ENCODE measurements at regions not wholly inside any gene's neighbourhood (a gene's known extent, or its start where the extent isn't known, plus 50 kb on each side); places are given as distances from the start of the nearest gene placed in this dataset.
"Not testable (repeated sequence)": the region's sequence is repeated elsewhere in the genome, so short reads cannot be mapped to it uniquely, and the experiment has no call there.

DNA sequence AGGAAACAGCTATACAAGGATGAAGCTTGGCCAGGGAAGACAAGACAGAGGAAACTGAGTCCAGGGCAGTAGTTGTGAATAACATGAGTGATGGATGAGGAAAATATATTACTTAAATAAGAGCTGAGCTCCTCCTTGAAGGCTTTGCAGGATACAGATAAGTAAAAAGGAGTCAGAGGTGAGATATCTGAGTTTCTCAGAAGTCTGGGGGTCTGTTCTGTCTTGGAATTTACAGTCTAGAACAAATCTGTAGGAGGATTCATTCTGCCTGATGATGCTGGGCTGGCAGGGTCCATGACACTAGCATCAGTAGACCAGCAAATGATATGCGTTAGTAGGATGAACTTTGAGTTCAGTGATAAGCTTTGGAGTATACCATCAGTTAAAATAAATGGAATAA lies 266.1 kb upstream of the POGK start:
- Histone ChIP-seq H3K4me3 (ENCODE audit: low read length) (no peak overlapping the region), H3K4me1 (ENCODE audit: insufficient read depth, low read length) (no peaks in the 10 kb centered on the region), H3K27me3 (ENCODE audit: insufficient read depth, low read length) (no peaks in the 10 kb centered on the region), H3K9me3 (ENCODE audit: low read depth, low read length) (no peaks in the 10 kb centered on the region)

DNA sequence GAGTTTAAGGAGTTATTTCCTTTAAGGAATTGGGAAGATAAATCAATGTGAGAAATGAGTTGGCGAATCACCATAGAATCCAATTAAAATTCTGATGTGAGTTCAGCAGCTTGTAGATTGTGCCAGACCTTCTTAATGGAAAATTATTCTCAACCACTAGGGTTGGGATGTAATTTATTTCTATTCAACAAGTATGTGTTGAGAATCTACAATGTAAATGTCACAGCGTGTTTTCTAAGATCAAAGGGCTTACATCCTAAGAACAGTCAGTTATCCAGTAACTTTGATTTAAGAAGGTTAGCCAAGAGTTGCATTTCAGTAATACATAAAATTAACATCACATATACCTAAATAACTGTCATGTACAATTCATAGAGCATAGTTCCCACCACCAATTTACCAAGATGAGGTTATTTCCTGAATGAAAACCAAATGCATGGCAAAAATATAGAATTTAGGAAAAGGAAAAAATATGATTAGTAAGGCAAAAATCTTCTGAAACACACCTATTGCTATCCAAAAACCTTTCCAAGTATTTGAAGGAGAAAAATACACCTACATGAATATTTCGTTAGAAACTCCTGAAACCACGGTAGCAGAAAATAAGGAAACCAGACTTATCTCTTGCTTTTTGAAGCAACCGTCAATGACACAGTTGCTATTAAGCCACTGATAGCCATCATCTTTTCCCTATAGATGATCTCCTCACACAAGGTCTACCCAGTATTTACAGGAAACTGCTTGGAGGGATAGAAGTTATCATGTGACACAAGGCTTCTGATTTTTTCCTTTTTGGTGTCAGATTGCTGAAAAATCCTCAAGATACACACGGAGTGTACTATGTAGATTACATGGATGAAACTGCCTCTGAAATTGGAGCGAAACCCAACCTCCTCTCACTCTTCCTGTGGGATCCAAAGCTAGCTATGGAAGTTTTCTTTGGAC lies 259.4 kb upstream of the POGK start:
- no peaks in the 10 kb centered on the region for H3K9me3 ChIP-seq (ENCODE audit: low read depth, low read length)
- no peaks in the 10 kb centered on the region for H3K27me3 ChIP-seq (ENCODE audit: insufficient read depth, low read length)
- H3K4me3 ChIP-seq (ENCODE audit: low read length), result no peak overlapping the region
- no peaks in the 10 kb centered on the region for H3K4me1 ChIP-seq (ENCODE audit: insufficient read depth, low read length)

DNA sequence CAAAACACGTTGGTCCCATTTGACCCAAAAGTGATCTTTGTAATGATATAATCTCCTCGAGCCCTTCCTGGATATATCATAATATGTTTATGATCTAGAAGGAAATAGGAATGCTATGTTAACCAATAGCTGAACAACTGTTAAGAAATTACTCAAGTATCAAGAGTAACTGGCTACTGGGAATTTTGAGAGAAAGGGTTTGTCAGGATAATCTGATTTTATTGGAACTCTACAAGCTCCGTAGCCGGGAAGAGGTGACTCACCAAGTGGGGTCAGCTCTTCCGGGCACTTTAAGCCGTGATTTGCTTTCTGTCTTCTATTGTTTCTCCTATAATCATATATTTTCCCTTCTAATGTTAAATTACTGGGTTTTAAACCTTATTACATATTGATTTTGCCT lies 250.5 kb upstream of the POGK start:
- no peak overlapping the region for H3K4me3 ChIP-seq (ENCODE audit: low read length)
- no peaks in the 10 kb centered on the region for H3K4me1 ChIP-seq (ENCODE audit: insufficient read depth, low read length)
- H3K9me3 ChIP-seq (ENCODE audit: low read depth, low read length), result no peaks in the 10 kb centered on the region
- H3K27me3 ChIP-seq (ENCODE audit: insufficient read depth, low read length), result no peaks in the 10 kb centered on the region

DNA sequence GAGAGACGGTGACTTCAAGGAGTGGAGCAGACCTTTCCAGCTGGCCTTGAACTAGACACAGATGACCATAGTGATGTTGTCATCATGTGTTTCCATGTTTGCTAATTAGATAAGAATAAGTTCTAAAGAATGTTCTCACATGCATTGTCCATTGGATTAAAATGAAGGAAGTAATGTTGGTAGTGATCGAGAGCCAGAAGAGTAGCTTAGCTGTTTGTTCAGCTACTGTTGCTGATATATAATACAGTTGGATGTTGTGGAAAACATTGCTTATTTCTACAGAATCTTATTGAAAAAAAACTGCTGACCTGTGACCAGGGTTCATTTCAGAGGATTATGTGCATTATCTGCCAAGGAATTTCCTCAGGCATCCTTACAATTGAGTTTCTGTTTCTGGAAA lies 249.1 kb upstream of the POGK start:
- Histone ChIP-seq H3K9me3 (ENCODE audit: low read depth, low read length) (no peaks in the 10 kb centered on the region), H3K27me3 (ENCODE audit: insufficient read depth, low read length) (no peaks in the 10 kb centered on the region), H3K4me3 (ENCODE audit: low read length) (no peak overlapping the region), H3K4me1 (ENCODE audit: insufficient read depth, low read length) (no peaks in the 10 kb centered on the region)

DNA sequence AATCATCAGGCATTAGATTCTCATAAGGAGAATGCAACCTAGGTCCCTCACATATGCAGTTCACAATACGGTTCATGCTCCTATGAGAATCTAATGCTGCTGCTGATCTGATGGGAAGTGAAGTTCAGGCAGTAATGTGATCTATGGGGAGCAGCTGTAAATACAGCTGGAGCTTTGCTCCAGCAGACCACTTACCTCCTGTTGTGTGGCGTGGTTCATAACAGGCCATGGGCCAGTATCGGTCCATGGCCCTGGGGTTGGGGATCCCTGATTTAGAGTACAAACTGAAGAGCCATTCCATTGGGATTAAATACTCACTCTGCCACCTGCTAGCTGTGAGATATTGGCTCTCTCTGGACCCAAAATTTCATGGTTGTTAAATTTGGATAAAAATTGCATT lies 244.6 kb upstream of the POGK start:
- Histone ChIP-seq H3K4me1 (ENCODE audit: insufficient read depth, low read length) (no peaks in the 10 kb centered on the region), H3K27me3 (ENCODE audit: insufficient read depth, low read length) (no peaks in the 10 kb centered on the region), H3K9me3 (ENCODE audit: low read depth, low read length) (no peaks in the 10 kb centered on the region), H3K4me3 (ENCODE audit: low read length) (no peak overlapping the region)

DNA sequence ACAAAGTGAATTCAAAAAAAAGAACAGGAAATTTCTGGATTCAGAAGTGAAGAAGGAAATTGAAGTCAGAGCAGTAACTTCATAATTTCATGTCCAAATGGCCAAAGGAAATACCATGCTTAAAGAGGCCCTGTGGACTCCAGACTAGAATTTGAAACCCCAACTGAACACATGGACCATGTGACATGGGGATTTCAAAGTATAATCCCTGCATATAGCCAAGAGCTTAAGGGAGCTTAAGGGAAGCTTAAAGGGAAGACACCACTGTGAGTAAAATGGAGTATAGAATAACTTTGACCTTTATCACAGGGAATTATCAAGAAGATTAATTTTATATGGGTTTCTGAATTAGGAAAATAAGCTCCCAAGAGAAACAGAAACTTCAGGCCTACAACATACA lies 241.8 kb upstream of the POGK start:
- Histone ChIP-seq H3K27me3 (ENCODE audit: insufficient read depth, low read length) (no peaks in the 10 kb centered on the region), H3K4me3 (ENCODE audit: low read length) (no peak overlapping the region), H3K9me3 (ENCODE audit: low read depth, low read length) (no peaks in the 10 kb centered on the region), H3K4me1 (ENCODE audit: insufficient read depth, low read length) (no peaks in the 10 kb centered on the region)

DNA sequence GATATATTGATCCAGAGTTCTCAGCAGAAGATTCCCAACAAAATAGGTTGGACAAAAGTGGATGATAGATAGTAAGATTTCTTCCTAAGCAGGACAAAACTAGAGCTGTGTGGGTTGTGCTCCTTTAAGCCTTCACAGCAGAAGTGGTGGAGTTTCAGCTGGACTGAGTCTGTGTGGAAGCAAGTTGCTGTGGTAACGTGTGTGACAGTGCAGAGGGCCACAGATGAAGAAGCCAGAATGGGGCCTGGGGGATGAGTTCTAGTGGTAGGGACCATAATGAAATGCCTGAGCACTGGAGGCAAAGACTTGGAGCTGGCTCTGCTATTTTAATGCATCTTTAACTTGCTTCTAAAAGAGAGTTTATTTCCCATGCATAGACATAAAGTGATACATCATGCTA lies 238.7 kb upstream of the POGK start:
- H3K9me3 ChIP-seq (ENCODE audit: low read depth, low read length), result no peaks in the 10 kb centered on the region
- H3K4me3 ChIP-seq (ENCODE audit: low read length), result no peak overlapping the region
- no peaks in the 10 kb centered on the region for H3K4me1 ChIP-seq (ENCODE audit: insufficient read depth, low read length)
- H3K27me3 ChIP-seq (ENCODE audit: insufficient read depth, low read length), result no peaks in the 10 kb centered on the region

DNA sequence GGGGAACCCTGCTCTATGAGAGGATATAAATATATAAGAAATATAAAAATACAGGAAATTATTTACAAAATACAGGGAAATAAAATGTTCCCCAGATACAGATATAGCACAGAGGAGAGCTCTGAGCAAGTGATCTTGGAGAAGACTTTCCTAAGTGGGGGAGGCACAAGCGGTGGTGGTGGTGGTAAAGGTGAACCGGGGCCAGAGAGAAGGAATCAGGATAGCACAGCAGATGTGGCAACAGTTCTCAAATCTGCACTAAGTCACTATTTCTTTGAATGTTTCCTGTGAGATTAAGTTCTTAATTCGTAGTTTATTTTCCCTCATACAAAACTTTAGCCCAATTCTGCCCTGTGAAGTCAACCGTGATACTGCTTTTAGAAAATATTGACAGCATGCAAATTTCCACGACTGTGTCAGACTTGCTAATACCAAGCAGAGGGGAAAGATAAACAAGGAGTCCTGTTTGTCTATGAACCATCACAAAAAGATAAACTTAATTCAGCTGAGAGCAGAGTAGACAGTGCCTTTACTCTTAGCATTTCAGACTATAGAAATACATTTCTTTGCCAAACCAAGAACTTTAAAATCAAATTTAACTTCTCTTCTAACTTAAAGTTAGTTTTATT lies 237.5 kb upstream of the POGK start:
- Histone ChIP-seq H3K4me1 (ENCODE audit: insufficient read depth, low read length) (no peaks in the 10 kb centered on the region), H3K27me3 (ENCODE audit: insufficient read depth, low read length) (no peaks in the 10 kb centered on the region), H3K9me3 (ENCODE audit: low read depth, low read length) (no peaks in the 10 kb centered on the region), H3K4me3 (ENCODE audit: low read length) (no peak overlapping the region)

DNA sequence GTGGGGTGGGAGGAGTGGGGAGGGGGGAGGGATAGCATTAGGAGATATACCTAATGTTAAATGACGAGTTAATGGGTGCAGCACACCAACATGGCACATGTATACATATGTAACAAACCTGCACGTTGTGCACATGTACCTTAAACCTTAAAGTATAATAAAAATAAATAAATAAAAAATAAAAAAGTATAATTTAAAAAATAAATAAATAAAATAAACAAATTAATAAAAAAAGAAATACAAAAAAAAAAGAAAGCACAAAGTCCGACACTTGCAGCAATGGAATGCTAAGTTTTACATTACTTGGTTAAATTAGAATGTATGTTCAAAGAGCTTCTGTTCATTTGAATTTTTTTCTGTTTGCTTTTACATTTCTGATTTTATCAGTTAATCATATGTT lies 236.5 kb upstream of the POGK start:
- H3K4me3 ChIP-seq (ENCODE audit: low read length); H3K9me3 ChIP-seq (ENCODE audit: low read depth, low read length); H3K4me1 ChIP-seq (ENCODE audit: insufficient read depth, low read length); H3K27me3 ChIP-seq (ENCODE audit: insufficient read depth, low read length): not testable (repeated sequence)

DNA sequence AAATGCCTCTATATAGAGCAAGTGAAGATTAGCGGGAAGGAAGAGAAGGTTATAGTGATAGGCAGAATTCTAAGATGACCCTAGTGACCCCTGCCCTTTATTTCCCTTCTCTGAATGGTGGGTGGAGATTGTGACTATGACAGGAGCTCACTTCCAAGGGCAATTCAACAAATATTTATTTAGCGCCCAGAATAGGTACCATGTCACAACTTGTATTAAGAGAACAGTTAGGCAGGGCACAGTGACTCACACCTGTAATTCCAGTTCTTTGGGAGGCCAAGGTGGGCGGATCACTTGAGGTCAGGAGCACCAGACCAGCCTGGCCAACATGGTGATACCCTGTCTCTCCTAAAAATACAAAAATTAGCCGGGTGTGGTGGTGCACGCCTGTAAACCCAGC lies 236.0 kb upstream of the POGK start:
- Histone ChIP-seq H3K4me3 (ENCODE audit: low read length) (no peak overlapping the region), H3K9me3 (ENCODE audit: low read depth, low read length) (no peaks in the 10 kb centered on the region), H3K27me3 (ENCODE audit: insufficient read depth, low read length) (no peaks in the 10 kb centered on the region), H3K4me1 (ENCODE audit: insufficient read depth, low read length) (no peaks in the 10 kb centered on the region)

DNA sequence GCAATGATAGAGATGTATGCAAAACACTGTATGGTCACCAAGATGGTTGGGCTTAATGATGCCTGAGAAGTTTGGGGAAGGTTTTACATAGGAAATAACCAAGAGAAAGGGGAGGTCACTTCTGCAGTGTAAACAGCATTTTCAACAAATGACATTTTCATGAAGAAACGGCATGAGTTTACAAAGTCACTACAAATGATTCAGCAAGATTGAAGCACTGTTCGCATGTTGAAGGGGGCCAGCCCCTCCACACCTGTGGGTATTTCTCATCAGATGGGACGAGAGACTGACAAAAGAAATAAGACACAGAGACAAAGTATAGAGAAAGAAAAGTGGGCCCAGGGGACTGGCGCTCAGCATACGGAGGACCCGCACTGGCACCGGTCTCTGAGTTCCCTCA lies 234.1 kb upstream of the POGK start:
- H3K4me3 ChIP-seq (ENCODE audit: low read length), result no peak overlapping the region
- no peaks in the 10 kb centered on the region for H3K9me3 ChIP-seq (ENCODE audit: low read depth, low read length)
- H3K4me1 ChIP-seq (ENCODE audit: insufficient read depth, low read length), result no peaks in the 10 kb centered on the region
- H3K27me3 ChIP-seq (ENCODE audit: insufficient read depth, low read length), result no peaks in the 10 kb centered on the region

DNA sequence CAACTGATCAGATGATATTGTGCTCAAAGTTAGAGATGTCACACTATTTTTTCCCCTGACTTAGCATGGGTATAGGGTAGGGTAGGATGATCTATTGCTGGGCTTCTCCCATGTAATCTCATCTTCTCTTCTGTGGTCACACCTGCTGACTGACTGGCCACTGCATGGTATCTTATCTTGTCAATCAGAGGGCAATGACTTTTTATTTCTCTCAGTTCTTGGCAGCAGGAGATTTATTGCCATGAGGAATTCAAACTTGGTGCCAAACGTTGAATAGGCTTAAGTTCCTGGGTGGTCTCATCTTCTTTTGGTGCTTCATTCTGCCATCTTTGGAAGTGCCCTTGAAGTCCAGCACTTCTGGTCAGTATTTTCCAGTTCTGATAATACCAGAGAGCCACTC lies 226.4 kb upstream of the POGK start:
- H3K9me3 ChIP-seq (ENCODE audit: low read depth, low read length), result no peaks in the 10 kb centered on the region
- no peak overlapping the region for H3K4me3 ChIP-seq (ENCODE audit: low read length)
- H3K27me3 ChIP-seq (ENCODE audit: insufficient read depth, low read length), result no peaks in the 10 kb centered on the region
- H3K4me1 ChIP-seq (ENCODE audit: insufficient read depth, low read length), result no peaks in the 10 kb centered on the region

DNA sequence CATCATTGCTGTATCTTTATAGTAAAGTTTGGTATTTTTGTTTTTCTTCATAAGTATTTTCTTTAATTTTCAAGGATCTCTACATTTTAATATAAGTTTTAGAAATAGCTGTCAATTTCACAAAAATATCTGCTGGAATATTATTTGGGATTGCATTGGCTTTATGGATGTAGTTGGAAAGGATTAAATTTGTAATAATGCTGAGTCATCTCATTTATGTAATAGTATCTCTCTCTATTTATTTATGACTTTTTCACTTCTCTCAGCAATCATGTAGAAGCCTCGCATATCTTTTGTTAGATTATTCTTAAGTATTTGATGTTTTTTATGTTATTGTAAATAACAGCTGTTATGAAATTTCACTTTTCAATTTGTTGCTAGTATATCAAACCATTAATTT lies 223.1 kb upstream of the POGK start:
- H3K9me3 ChIP-seq (ENCODE audit: low read depth, low read length), result no peaks in the 10 kb centered on the region
- no peak overlapping the region for H3K4me3 ChIP-seq (ENCODE audit: low read length)
- H3K27me3 ChIP-seq (ENCODE audit: insufficient read depth, low read length), result no peaks in the 10 kb centered on the region

DNA sequence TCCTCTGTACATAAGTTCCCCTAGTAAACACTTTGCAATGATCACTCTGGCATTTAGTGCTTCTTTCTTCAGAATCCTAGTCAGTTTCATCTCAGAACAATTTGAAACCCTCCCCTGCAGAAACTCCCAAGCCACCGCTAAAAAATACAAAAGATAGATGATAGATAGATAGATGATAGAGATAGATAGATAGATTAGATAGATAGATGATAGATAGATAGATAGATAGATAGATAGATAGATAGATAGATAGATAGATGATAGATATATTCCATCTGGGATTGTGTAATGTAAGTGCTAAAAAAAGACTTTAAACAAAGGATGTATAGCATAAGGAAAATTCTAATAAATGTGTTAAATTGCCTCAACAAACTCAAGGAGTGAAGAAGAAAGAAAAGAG lies 212.6 kb upstream of the POGK start:
- H3K9me3 ChIP-seq (ENCODE audit: low read depth, low read length), result no peaks in the 10 kb centered on the region
- no peak overlapping the region for H3K4me3 ChIP-seq (ENCODE audit: low read length)
- no peaks in the 10 kb centered on the region for H3K27me3 ChIP-seq (ENCODE audit: insufficient read depth, low read length)
- no peaks in the 10 kb centered on the region for H3K4me1 ChIP-seq (ENCODE audit: insufficient read depth, low read length)

More for the DNA sequence above, 223.1 kb upstream of the POGK start:
- no peaks in the 10 kb centered on the region for H3K4me1 ChIP-seq (ENCODE audit: insufficient read depth, low read length)

DNA sequence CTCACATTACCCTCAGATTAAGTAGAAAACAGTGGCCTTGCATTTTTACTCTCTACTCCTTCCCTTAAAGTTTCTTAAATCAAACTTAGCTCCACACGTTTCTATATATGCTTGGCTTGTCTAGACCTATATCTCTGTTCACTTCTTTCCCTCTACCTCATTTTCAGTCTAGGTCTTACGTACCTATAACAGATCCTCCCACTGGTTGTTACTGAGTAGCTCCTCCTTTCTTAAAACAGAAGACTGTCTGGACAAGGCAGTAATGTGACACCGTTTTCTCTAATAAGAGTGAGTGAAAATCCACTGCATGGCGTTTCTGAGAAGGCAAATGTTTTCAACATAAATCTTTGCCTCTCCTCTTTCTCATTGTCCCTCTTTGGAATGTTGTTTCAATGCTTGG lies 211.7 kb upstream of the POGK start:
- H3K27me3 ChIP-seq (ENCODE audit: insufficient read depth, low read length), result no peaks in the 10 kb centered on the region
- no peaks in the 10 kb centered on the region for H3K4me1 ChIP-seq (ENCODE audit: insufficient read depth, low read length)
- no peaks in the 10 kb centered on the region for H3K9me3 ChIP-seq (ENCODE audit: low read depth, low read length)
- H3K4me3 ChIP-seq (ENCODE audit: low read length), result no peak overlapping the region

DNA sequence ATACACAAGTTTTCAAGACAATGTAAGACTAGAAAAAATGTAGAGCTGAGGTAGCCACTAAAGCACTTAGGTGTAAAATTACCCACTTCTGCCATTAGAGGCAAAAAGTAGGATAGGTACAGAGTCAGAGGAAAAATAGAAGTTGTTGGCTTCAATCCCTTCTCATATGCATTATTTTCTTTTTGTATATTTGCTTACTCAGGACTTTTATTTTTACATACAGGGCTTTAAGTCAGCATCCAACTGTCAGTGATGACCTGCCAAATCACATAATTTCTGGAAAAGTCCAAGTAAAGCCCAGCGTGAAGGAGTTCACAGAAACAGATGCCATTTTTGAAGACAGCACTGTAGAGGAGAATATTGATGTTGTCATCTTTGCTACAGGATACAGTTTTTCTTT lies 211.0 kb upstream of the POGK start:
- Histone ChIP-seq H3K9me3 (ENCODE audit: low read depth, low read length) (no peaks in the 10 kb centered on the region), H3K4me1 (ENCODE audit: insufficient read depth, low read length) (no peaks in the 10 kb centered on the region), H3K27me3 (ENCODE audit: insufficient read depth, low read length) (no peaks in the 10 kb centered on the region), H3K4me3 (ENCODE audit: low read length) (no peak overlapping the region)
